HCT116 (cell line): ENCODE measurements at regions not wholly inside any gene's neighbourhood (a gene's known extent, or its start where the extent isn't known, plus 50 kb on each side); places are given as distances from the start of the nearest gene placed in this dataset.

Experiments used
- ATAC-seq: fragments of 200-7000 bp; cut with Tn5 transposase; 2 replicates; pipeline ENCODE4 v1.9.1; 2020; ENCODE audit warnings: mild to moderate bottlenecking, moderate library complexity
- BruUV-seq: library from RNA; stranded (reverse); fragments of 400-500 nt; replicated peaks from 2 replicates; lab custom pipeline; 2021; lab: Mats Ljungman, UMichigan
- CTCF ChIA-PET: fragments of 300-600 bp; sonication (Branson Sonifier 250); formaldehyde crosslinking; loops from one replicate; lab custom pipeline; 2021; ENCODE audit warnings: antibody characterized with exemption; lab: Charles Lee
- POLR2A ChIA-PET: fragments of 300-600, 350-600 bp; sonication (Branson Sonifier 250); formaldehyde crosslinking; loops from one replicate; lab custom pipeline; 2021; ENCODE audit warnings: antibody characterized with exemption; lab: Charles Lee
- RAD21 ChIA-PET, 2 experiments: fragments of 300-600 bp; sonication (Branson Sonifier 250); formaldehyde crosslinking; loops; one replicate each; lab custom pipeline; 2023; ENCODE audit warnings: low total read pairs in 2 of 2; ENCODE audit not compliant: uncharacterized antibody in 2 of 2, unreplicated experiment in 2 of 2, low non-redundant PET in 1 of 2; lab: Charles Lee
- DNase-seq: peaks from one replicate; pipeline ENCODE4 v3.0.0-alpha.2; 2010; ENCODE audit warnings: low read depth, low spot score
- H2AFZ ChIP-seq: fragments of 200-600 bp; shearing (Covaris generic), sonication (generic); 2 replicates; pipeline ENCODE4 v1.6.1; 2017; ENCODE audit warnings: low read depth, mixed run types, mixed read lengths, antibody characterized with exemption, low read length; ENCODE audit not compliant: poor library complexity, severe bottlenecking
- H3K27ac ChIP-seq: 2 replicates; pipeline ENCODE4 v1.5.1; 2012; ENCODE audit warnings: low read depth, low read length
- H3K27me3 ChIP-seq: fragments of 200-600 bp; sonication (generic); 2 replicates; pipeline ENCODE4 v1.6.1; 2016; ENCODE audit warnings: mixed run types, low read length, mixed read lengths; ENCODE audit not compliant: insufficient read depth
- H3K36me3 ChIP-seq, 2 experiments: fragments of 200-500 bp in 1 of 2; fragments of 200-600 bp in 1 of 2; sonication (Bioruptor generic) in 1 of 2; sonication (generic) in 1 of 2; 2 replicates each; pipeline versions ENCODE4 v1.5.1 to v1.6.1; 2014 to 2016; ENCODE audit warnings: low read length in 2 of 2, inconsistent platforms in 1 of 2, mixed read lengths in 1 of 2, mixed run types in 1 of 2; ENCODE audit not compliant: insufficient read depth in 2 of 2, control insufficient read depth in 1 of 2
- H3K4me1 ChIP-seq, 2 experiments: fragments of 200-600 bp in 1 of 2; sonication (generic) in 1 of 2; 2 replicates each; pipeline versions ENCODE4 v1.5.1 to v1.6.1; 2012 to 2017; ENCODE audit warnings: low read length in 2 of 2, inconsistent platforms in 1 of 2, mild to moderate bottlenecking in 1 of 2, mixed read lengths in 1 of 2, mixed run types in 1 of 2, moderate library complexity in 1 of 2; ENCODE audit not compliant: insufficient read depth in 2 of 2, control insufficient read depth in 1 of 2
- H3K4me2 ChIP-seq: fragments of 200-600 bp; sonication (generic); 2 replicates; pipeline ENCODE4 v1.6.1; 2017; ENCODE audit warnings: mixed run types, low read length, mixed read lengths
- H3K4me3 ChIP-seq, 2 experiments: fragments of 200-600 bp in 1 of 2; sonication (generic) in 1 of 2; replicated peaks in 1 of 2; 2 replicates each; pipeline ENCODE4 v1.5.1; 2011 to 2016; ENCODE audit warnings: low read length in 2 of 2, control low read depth in 1 of 2, low read depth in 1 of 2, mild to moderate bottlenecking in 1 of 2, mixed read lengths in 1 of 2, mixed run types in 1 of 2
- H3K79me2 ChIP-seq: fragments of 200-600 bp; sonication (generic); 2 replicates; pipeline ENCODE4 v1.6.1; 2017; ENCODE audit warnings: mild to moderate bottlenecking, mixed run types, low read length, moderate library complexity, mixed read lengths; ENCODE audit not compliant: insufficient read depth
- H3K9ac ChIP-seq: fragments of 200-600 bp; sonication (generic); 2 replicates; pipeline ENCODE4 v1.6.1; 2016; ENCODE audit warnings: low read length, mixed read lengths
- H3K9me2 ChIP-seq: fragments of 200-600 bp; sonication (generic), shearing (Covaris generic); 2 replicates; pipeline ENCODE4 v1.6.1; 2017; ENCODE audit warnings: mixed run types, mild to moderate bottlenecking, moderate library complexity; ENCODE audit not compliant: insufficient read depth
- H3K9me3 ChIP-seq, 2 experiments: fragments of 200-500 bp in 1 of 2; fragments of 200-600 bp in 1 of 2; sonication (Bioruptor generic) in 1 of 2; sonication (generic) in 1 of 2; 2 replicates each; pipeline ENCODE4 v1.6.1; 2014 to 2017; ENCODE audit warnings: low read length in 2 of 2, mixed read lengths in 2 of 2, inconsistent platforms in 1 of 2, low read depth in 1 of 2, mild to moderate bottlenecking in 1 of 2, mixed run types in 1 of 2, moderate library complexity in 1 of 2; ENCODE audit not compliant: control insufficient read depth in 1 of 2, insufficient read depth in 1 of 2
- H4K20me1 ChIP-seq: fragments of 200-600 bp; sonication (generic), shearing (Covaris generic); 2 replicates; pipeline ENCODE4 v1.6.1; 2017; ENCODE audit warnings: mixed run types, mild to moderate bottlenecking, moderate library complexity; ENCODE audit not compliant: insufficient read depth
- ATF3 ChIP-seq: IDR thresholded peaks from 2 replicates; pipeline ENCODE4 v1.6.1; 2012
- CBX3 ChIP-seq: IDR thresholded peaks from 2 replicates; pipeline ENCODE4 v1.6.1; 2012; ENCODE audit warnings: low read depth
- CEBPB ChIP-seq: IDR thresholded peaks from 2 replicates; pipeline ENCODE4 v1.6.1; 2012; ENCODE audit warnings: low read depth
- EGR1 ChIP-seq: IDR thresholded peaks from 2 replicates; pipeline ENCODE4 v1.6.1; 2012; ENCODE audit warnings: low read depth
- EZH2phosphoT487 ChIP-seq: fragments of 200-600 bp; IDR thresholded peaks from 2 replicates; pipeline ENCODE4 v1.6.1; 2018; ENCODE audit warnings: antibody characterized with exemption, borderline replicate concordance
- JUND ChIP-seq: IDR thresholded peaks from 2 replicates; pipeline ENCODE4 v1.6.1; 2012
- POLR2A ChIP-seq: IDR thresholded peaks from 2 replicates; pipeline ENCODE4 v1.7.0; 2011; ENCODE audit warnings: borderline replicate concordance; ENCODE audit not compliant: insufficient read depth, insufficient read length; ENCODE audit errors: extremely low read depth
- SIN3A ChIP-seq: IDR thresholded peaks from 2 replicates; pipeline ENCODE4 v1.6.1; 2012; ENCODE audit warnings: low read depth
- SP1 ChIP-seq: IDR thresholded peaks from 2 replicates; pipeline ENCODE4 v1.6.1; 2012; ENCODE audit warnings: low read depth
- ZFX ChIP-seq: fragments of 450-650 bp; IDR thresholded peaks from 2 replicates; pipeline ENCODE4 v1.6.1; 2017
- ZNF274 ChIP-seq: fragments of 200-500 bp; sonication (Bioruptor generic); IDR thresholded peaks from 2 replicates; pipeline ENCODE4 v1.6.1; 2014; ENCODE audit warnings: mild to moderate bottlenecking, low read depth, low read length, inconsistent platforms
- intact Hi-C: fragments of 100-400 bp; cut with micrococcal nuclease; formaldehyde crosslinking; loops from 2 replicates; pipeline ENCODE4 v1.10.0; 2022

- H3K4me3 ChIP-seq = no peak overlapping the region
- no peaks in the 10 kb centered on the region for H3K36me3 ChIP-seq
- DNase-seq (no peak), ATAC-seq (no peak)
- BruUV-seq = no TSS peak
- no peak overlapping the region for H3K9ac ChIP-seq
- H3K27me3 ChIP-seq = no peaks in the 10 kb centered on the region; the same call in 1 of the 2 replicates
- POLR2A ChIA-PET = no interaction called here
- H3K79me2 ChIP-seq = no peaks in the 10 kb centered on the region
- H3K4me2 ChIP-seq = no peak overlapping the region
- peaks cover 50 to 51% of the 10 kb centered on the region in 2 experiments for H3K4me1 ChIP-seq
- CTCF ChIA-PET = no interaction called here
- RAD21 ChIA-PET = no interaction called here
- H2AFZ ChIP-seq = no peak overlapping the region
- TF ChIP-seq CBX3 = no peak
- TF ChIP-seq CEBPB = no peak
- no peak for TF ChIP-seq ATF3
- TF ChIP-seq EGR1 = no peak
- no peaks in the 10 kb centered on the region for H3K9me2 ChIP-seq
- H4K20me1 ChIP-seq = no peaks in the 10 kb centered on the region
- intact Hi-C loops = loop anchor here (10.0 kb wide), 1 partner anchor 391 kb away; no protein-coding TSS in a partner anchor
- H3K27ac ChIP-seq = no peak overlapping the region
- no peaks in the 10 kb centered on the region for H3K9me3 ChIP-seq
Observed at GRCh38 chr1:228833911-228834688, 98.8 kb downstream of the RHOU start.

GRCh38 chr1:228835456-228835855 lies 100.2 kb downstream of the RHOU start:
- no peak for DNase-seq
- H3K79me2 ChIP-seq = no peaks in the 10 kb centered on the region
- CTCF ChIA-PET = no interaction called here
- no peak overlapping the region for H3K4me3 ChIP-seq
- no peak overlapping the region for H3K9ac ChIP-seq
- intact Hi-C loops = loop anchor here (10.0 kb wide), 1 partner anchor 389 kb away; no protein-coding TSS in a partner anchor
- no peaks in the 10 kb centered on the region for H3K36me3 ChIP-seq
- H4K20me1 ChIP-seq = no peaks in the 10 kb centered on the region
- peaks cover 49 to 54% of the 10 kb centered on the region in 2 experiments for H3K4me1 ChIP-seq
- no peaks in the 10 kb centered on the region for H3K9me3 ChIP-seq
- H3K4me2 ChIP-seq = no peak overlapping the region
- no peak overlapping the region for H2AFZ ChIP-seq
- TF ChIP-seq EZH2phosphoT487 (no peak), POLR2A (no peak), SP1 (no peak), ZFX (no peak), JUND (no peak), SIN3A (no peak), CBX3 (no peak), ZNF274 (no peak)
- POLR2A ChIA-PET = no interaction called here
- H3K27me3 ChIP-seq = no peaks in the 10 kb centered on the region; the same call in 1 of the 2 replicates
- no peak for ATAC-seq
- RAD21 ChIA-PET = no interaction called here
- H3K9me2 ChIP-seq = no peaks in the 10 kb centered on the region
- BruUV-seq = no TSS peak
- H3K27ac ChIP-seq = no peak overlapping the region
